ENCODE measurements at regions not wholly inside any gene's neighbourhood (a gene's known extent, or its start where the extent isn't known, plus 50 kb on each side); places are given as distances from the start of the nearest gene placed in this dataset.

GRCh38 chr20:11551479-11551878 is 366.2 kb upstream of the BTBD3 start:
- ATAC-seq (ENCODE audit: low read depth) (no peak), DNase-seq (no peak)
- no peaks in the 10 kb centered on the region for H3K9me3 Mint-ChIP-seq
- ChIA-PET CTCF (no interaction called here), POLR2A (no interaction called here)
- H3K27me3 Mint-ChIP-seq = no peaks in the 10 kb centered on the region
- H3K4me3 Mint-ChIP-seq = no peak overlapping the region
- H3K36me3 Mint-ChIP-seq (ENCODE audit: low read depth) = no peaks in the 10 kb centered on the region
- intact Hi-C loops (cut with micrococcal nuclease) = no loop called here
- H3K4me1 Mint-ChIP-seq = no peaks in the 10 kb centered on the region
- H3K27ac Mint-ChIP-seq = no peak overlapping the region
- no peak for TF ChIP-seq CTCF (IDR thresholded peaks at IDR 0.05)

- ATAC-seq (ENCODE audit: low read depth) (no peak), DNase-seq (no peak)
- Mint-ChIP-seq H3K4me3 (no peak overlapping the region), H3K27me3 (no peaks in the 10 kb centered on the region), H3K4me1 (no peaks in the 10 kb centered on the region), H3K27ac (no peak overlapping the region), H3K36me3 (ENCODE audit: low read depth) (no peaks in the 10 kb centered on the region), H3K9me3 (no peaks in the 10 kb centered on the region)
- TF ChIP-seq CTCF (IDR thresholded peaks at IDR 0.05) = no peak
- POLR2A ChIA-PET = no interaction called here
- CTCF ChIA-PET = no interaction called here
- intact Hi-C loops (cut with micrococcal nuclease) = no loop called here
These were observed 364.1 kb upstream of the BTBD3 start for GRCh38 chr20:11553603-11554002.

- H3K27me3 Mint-ChIP-seq = no peaks in the 10 kb centered on the region
- ATAC-seq (ENCODE audit: low read depth) (no peak), DNase-seq (no peak)
- CTCF ChIA-PET = no interaction called here
- no peak overlapping the region for H3K27ac Mint-ChIP-seq
- POLR2A ChIA-PET = no interaction called here
- no peaks in the 10 kb centered on the region for H3K36me3 Mint-ChIP-seq (ENCODE audit: low read depth)
- H3K4me1 Mint-ChIP-seq = no peaks in the 10 kb centered on the region
- no peaks in the 10 kb centered on the region for H3K9me3 Mint-ChIP-seq
- intact Hi-C loops (cut with micrococcal nuclease) = no loop called here
- no peak for TF ChIP-seq CTCF (IDR thresholded peaks at IDR 0.05)
- H3K4me3 Mint-ChIP-seq = no peak overlapping the region
These were observed 362.2 kb upstream of the BTBD3 start for GRCh38 chr20:11555510-11555909.

GRCh38 chr20:11556410-11556809 is 361.3 kb upstream of the BTBD3 start:
- Mint-ChIP-seq H3K4me1 (no peaks in the 10 kb centered on the region), H3K9me3 (no peaks in the 10 kb centered on the region), H3K27ac (no peak overlapping the region), H3K27me3 (no peaks in the 10 kb centered on the region), H3K36me3 (ENCODE audit: low read depth) (no peaks in the 10 kb centered on the region), H3K4me3 (no peak overlapping the region)
- no peak for TF ChIP-seq CTCF (IDR thresholded peaks at IDR 0.05)
- POLR2A ChIA-PET = no interaction called here
- DNase-seq (no peak), ATAC-seq (ENCODE audit: low read depth) (no peak)
- CTCF ChIA-PET = no interaction called here
- intact Hi-C loops (cut with micrococcal nuclease) = no loop called here

GRCh38 chr20:11564491-11564890 is 353.2 kb upstream of the BTBD3 start:
- DNase-seq (no peak), ATAC-seq (ENCODE audit: low read depth) (no peak)
- POLR2A ChIA-PET = no interaction called here
- Mint-ChIP-seq H3K4me1 (no peaks in the 10 kb centered on the region), H3K27ac (no peak overlapping the region), H3K4me3 (no peak overlapping the region), H3K27me3 (no peaks in the 10 kb centered on the region), H3K36me3 (ENCODE audit: low read depth) (no peaks in the 10 kb centered on the region), H3K9me3 (peaks cover 12% of the 10 kb centered on the region)
- TF ChIP-seq CTCF (IDR thresholded peaks at IDR 0.05) = no peak
- intact Hi-C loops (cut with micrococcal nuclease) = no loop called here
- CTCF ChIA-PET = no interaction called here

Measured in activated B cell treated with CpG ODN at 0.5 μM for 24 hours (primary cell).